ENCODE measurements at regions not wholly inside any gene's neighbourhood (a gene's known extent, or its start where the extent isn't known, plus 50 kb on each side); places are given as distances from the start of the nearest gene placed in this dataset.

DNA sequence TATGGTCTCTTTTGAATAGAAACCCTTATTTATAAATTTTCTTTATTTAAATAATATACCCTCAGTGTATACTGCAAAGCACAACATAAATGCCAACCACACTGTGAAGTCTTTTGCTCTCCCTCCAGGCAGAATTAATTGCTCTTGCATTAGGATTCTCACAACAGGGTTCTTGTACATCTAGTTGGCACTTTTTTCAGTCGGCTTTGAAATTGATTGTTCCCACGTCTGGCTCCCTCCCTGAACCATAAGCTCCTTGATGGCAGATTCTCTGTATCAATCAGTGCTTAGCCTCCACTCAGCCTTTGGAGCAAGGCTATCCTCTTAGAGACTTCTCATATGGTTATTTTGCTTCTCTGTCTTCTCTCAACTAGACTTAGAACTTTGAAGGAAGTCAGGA, 288.0 kb upstream of the POU3F2 start:
- TF ChIP-seq, protein P1, sequence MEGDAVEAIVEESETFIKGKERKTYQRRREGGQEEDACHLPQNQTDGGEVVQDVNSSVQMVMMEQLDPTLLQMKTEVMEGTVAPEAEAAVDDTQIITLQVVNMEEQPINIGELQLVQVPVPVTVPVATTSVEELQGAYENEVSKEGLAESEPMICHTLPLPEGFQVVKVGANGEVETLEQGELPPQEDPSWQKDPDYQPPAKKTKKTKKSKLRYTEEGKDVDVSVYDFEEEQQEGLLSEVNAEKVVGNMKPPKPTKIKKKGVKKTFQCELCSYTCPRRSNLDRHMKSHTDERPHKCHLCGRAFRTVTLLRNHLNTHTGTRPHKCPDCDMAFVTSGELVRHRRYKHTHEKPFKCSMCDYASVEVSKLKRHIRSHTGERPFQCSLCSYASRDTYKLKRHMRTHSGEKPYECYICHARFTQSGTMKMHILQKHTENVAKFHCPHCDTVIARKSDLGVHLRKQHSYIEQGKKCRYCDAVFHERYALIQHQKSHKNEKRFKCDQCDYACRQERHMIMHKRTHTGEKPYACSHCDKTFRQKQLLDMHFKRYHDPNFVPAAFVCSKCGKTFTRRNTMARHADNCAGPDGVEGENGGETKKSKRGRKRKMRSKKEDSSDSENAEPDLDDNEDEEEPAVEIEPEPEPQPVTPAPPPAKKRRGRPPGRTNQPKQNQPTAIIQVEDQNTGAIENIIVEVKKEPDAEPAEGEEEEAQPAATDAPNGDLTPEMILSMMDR (IDR thresholded peaks at IDR 0.05) = no peak
- TF ChIP-seq EZH2 (IDR thresholded peaks at IDR 0.05; ENCODE audit: borderline replicate concordance, insufficient read depth, low read depth, low read length, poor library complexity, severe bottlenecking) = no peak

Data from B cell (primary cell).